ENCODE measurements at regions not wholly inside any gene's neighbourhood (a gene's known extent, or its start where the extent isn't known, plus 50 kb on each side); places are given as distances from the start of the nearest gene placed in this dataset.

DNA sequence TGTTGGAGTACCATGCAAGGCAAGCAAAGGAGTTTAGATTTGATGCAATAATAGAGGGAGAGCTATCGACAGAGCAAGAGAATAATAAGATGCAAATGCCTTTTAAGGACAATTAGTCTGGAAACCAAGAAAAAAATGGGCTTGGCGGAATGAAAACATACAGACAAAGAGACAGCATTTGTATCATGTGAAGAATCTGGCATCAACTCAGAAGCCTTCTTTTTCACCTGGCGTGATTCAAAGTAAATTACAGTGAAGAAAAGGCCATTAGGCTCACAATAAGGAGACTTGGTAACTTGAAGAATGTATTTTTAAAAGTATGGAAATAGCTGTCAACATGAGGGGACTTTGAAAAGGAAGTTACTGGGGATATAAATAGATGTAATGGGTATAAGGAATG, 521.2 kb upstream of the GOLIM4 start:
- no peak for TF ChIP-seq POLR2A (IDR thresholded peaks at IDR 0.05)
- TF ChIP-seq, protein P1, sequence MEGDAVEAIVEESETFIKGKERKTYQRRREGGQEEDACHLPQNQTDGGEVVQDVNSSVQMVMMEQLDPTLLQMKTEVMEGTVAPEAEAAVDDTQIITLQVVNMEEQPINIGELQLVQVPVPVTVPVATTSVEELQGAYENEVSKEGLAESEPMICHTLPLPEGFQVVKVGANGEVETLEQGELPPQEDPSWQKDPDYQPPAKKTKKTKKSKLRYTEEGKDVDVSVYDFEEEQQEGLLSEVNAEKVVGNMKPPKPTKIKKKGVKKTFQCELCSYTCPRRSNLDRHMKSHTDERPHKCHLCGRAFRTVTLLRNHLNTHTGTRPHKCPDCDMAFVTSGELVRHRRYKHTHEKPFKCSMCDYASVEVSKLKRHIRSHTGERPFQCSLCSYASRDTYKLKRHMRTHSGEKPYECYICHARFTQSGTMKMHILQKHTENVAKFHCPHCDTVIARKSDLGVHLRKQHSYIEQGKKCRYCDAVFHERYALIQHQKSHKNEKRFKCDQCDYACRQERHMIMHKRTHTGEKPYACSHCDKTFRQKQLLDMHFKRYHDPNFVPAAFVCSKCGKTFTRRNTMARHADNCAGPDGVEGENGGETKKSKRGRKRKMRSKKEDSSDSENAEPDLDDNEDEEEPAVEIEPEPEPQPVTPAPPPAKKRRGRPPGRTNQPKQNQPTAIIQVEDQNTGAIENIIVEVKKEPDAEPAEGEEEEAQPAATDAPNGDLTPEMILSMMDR (IDR thresholded peaks at IDR 0.05), result no peak

Data from suprapubic skin (tissue), 3 donors.